Cardiac fibroblast (primary cell): ENCODE measurements at regions not wholly inside any gene's neighbourhood (a gene's known extent, or its start where the extent isn't known, plus 50 kb on each side); places are given as distances from the start of the nearest gene placed in this dataset.

Experiments used
- DNase-seq, 2 donors: peaks; one replicate each; pipeline versions ENCODE4 v3.0.0 to v3.0.0-alpha.2; 2010; ENCODE audit warnings: low read depth in 2 of 2
- H3K4me3 ChIP-seq, 2 donors: replicated peaks in 1 of 2; 1 replicate in 1 of 2; 2 replicates in 1 of 2; pipeline ENCODE4 v1.5.1; 2011; ENCODE audit warnings: low read depth in 2 of 2, low read length in 2 of 2, mild to moderate bottlenecking in 2 of 2, moderate library complexity in 1 of 2
- TF ChIP-seq, protein P1 (sequence below): IDR thresholded peaks from one replicate; pipeline ENCODE4 v1.5.1; 2011; ENCODE audit warnings: low read depth, mild to moderate bottlenecking, low read length, inconsistent platforms

DNA sequence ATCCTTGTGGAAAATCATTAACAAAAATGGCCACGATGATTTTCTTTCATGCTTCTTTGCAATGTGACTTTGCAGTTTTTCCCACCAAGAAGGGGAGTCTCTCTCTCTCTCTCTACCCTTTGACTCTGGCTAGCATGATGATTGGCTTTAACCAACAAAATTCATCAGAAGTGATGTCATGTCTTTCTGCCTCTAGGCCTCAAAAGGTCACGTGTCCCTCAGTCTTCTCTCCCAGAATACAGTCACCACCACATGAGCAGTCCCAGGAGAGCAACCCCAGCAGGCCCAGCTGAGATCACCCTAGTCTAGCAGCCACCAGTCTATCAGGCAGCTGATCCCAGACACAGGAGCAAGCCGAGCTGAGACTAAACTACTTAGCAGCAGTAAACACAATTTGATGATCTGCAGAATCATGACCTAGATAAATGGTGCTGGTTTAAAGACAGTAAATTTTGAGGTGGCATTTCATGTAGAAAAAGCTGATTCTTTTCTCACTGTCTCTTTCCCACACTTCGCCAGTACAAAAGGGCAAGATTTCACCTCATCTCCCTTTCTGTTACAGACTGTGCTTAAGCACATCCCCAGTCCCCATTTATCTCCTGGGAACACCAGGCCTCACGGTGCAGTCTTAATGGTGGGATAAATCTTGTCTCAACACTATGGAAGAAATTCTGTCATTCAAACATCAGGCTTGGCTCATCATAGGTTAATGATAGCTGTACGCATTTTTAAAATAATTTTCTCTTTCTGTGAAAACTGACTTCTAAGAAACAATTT, 132.7 kb downstream of the SCG2 start:
- H3K4me3 ChIP-seq, result no peak overlapping the region
- TF ChIP-seq, protein P1, sequence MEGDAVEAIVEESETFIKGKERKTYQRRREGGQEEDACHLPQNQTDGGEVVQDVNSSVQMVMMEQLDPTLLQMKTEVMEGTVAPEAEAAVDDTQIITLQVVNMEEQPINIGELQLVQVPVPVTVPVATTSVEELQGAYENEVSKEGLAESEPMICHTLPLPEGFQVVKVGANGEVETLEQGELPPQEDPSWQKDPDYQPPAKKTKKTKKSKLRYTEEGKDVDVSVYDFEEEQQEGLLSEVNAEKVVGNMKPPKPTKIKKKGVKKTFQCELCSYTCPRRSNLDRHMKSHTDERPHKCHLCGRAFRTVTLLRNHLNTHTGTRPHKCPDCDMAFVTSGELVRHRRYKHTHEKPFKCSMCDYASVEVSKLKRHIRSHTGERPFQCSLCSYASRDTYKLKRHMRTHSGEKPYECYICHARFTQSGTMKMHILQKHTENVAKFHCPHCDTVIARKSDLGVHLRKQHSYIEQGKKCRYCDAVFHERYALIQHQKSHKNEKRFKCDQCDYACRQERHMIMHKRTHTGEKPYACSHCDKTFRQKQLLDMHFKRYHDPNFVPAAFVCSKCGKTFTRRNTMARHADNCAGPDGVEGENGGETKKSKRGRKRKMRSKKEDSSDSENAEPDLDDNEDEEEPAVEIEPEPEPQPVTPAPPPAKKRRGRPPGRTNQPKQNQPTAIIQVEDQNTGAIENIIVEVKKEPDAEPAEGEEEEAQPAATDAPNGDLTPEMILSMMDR, result no peak
- DNase-seq, result peak; percentile 65 to 98

DNA sequence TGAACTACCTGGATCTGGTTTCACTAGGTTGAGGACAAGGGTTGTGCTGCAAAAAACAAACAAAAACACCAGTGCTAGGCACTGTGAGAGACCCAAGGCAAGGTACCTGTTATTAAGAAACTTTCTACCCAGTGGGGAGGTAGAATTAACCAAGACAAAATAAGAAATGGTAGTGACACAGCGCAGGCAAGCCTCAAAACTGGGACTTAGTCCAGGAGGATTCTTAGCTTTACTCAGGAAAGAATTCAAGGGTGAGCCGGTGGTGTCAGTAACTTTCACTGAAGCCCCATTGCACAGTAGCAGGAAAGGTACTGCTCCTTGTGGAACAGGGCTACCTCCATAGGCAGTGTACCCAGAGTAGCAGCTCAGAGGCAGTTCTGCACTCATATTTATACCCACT, 131.6 kb downstream of the SCG2 start:
- TF ChIP-seq, protein P1, result no peak
- H3K4me3 ChIP-seq, result no peak overlapping the region
- DNase-seq, result no peak

DNA sequence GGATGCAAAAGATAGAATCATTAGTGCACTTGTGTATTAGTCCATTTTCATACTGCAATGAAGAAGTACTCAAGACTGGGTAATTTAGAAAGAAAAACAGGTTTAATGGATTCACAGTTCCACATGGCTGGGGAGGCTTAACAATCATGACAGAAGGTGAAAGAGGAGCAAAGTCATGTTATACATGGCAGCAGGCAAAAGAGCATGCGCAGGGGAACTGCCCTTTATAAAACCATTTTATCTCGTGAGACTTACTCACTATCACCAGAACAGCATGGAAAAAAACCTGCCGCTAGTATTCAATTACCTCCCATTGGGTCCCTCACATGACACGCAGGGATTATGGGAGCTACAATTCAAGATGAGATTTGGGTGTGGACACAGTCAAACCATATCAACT, 129.4 kb downstream of the SCG2 start:
- TF ChIP-seq, protein P1, result no peak
- H3K4me3 ChIP-seq, result no peak overlapping the region
- DNase-seq, result no peak

DNA sequence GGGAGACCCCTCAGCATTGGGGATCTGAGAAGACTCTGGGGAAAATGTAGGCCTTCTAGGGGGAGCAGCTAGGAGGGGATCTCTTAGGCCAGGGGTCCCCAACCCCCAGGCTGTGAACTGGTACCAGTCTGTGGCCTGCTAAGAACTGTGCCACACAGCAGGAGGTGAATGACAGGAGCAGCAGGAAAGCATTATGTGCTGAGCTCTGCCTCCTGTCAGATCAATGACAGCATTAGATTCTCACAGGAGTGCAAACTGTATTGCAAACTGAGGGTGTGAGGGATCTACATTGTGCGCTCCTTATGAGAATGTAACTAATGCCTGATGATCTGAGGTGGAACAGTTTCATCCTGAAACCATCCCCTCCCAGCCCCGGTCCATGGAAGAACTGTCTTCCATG, 127.3 kb downstream of the SCG2 start:
- TF ChIP-seq, protein P1, result no peak
- no peak for DNase-seq
- H3K4me3 ChIP-seq, result no peak overlapping the region

DNA sequence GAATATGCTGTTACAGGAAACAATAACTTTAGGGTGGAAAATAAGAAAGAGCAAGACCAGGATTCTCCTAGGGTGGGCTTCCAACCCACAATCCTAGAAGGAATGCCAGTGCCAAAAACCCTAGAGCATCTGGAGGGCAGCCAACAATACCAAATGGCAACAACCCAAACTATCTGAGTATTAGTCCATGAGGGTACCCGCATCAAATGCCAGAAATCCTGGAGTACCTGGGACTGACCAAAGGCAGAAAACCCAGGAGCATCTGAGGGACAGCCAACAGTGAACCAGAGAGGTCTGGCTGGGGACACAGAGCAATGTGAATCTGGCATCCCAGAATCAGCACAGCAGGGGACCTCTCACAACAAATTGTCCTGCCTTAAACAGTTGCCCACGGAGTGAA, 126.3 kb downstream of the SCG2 start:
- H3K4me3 ChIP-seq, result no peak overlapping the region
- DNase-seq, result no peak
- TF ChIP-seq, protein P1, result no peak

DNA sequence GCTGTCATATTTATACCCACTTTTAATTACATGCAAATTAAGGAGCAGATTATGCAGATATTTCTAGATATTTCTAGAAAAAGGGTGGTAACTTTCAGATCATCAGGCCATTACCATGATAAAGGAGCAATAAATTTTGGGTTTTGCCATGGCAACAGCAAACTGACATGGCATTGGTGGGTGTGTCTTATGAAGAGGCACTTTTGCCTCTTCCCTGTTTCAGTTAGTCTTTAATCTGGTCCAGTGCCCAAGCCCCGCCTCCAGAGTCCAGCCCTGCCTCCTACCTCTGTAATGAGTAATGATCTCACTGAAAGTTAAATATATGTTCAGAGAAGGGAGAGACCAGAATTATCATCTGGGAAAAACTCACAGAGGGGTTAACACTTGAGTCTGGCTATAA, 124.8 kb downstream of the SCG2 start:
- TF ChIP-seq, protein P1, result no peak
- DNase-seq, result no peak
- H3K4me3 ChIP-seq, result no peak overlapping the region

DNA sequence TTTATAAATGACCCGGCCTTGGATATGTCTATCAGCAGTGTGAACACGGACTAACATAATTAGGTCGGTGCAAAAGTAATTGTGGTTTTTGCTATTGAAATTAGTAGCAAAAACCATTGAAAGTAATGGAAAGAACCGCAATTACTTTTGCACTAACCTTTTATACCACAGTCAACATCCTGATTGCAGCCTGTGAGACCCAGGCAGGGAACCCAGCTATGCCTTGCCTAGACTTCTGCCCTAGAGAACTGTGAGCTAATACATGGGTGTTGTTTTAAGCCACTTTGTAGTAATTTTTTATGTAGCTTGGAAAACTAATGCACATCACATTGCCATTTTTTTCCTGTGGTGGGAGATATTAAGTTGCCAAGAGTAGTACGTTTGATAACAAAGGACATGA, 120.7 kb downstream of the SCG2 start:
- TF ChIP-seq, protein P1, result no peak
- no peak for DNase-seq
- H3K4me3 ChIP-seq, result no peak overlapping the region
